NCI-H2171 (cell line): ENCODE measurements at regions not wholly inside any gene's neighbourhood (a gene's known extent, or its start where the extent isn't known, plus 50 kb on each side); places are given as distances from the start of the nearest gene placed in this dataset.

Experiments
- DNase-seq: peaks from one replicate; lab custom pipeline; 2025; lab: John Stamatoyannopoulos, UW

GRCh38 chr1:217373761-217374701 is 256.9 kb downstream of the GPATCH2 start:
- no peak for DNase-seq

- no peak for DNase-seq
These were observed 258.6 kb downstream of the GPATCH2 start for GRCh38 chr1:217372049-217372970.

- no peak for DNase-seq
These were observed 260.1 kb downstream of the GPATCH2 start for GRCh38 chr1:217370757-217371156.

GRCh38 chr1:217369996-217370551 is 260.8 kb downstream of the GPATCH2 start:
- no peak for DNase-seq

GRCh38 chr1:217369271-217369981 is 261.5 kb downstream of the GPATCH2 start:
- no peak for DNase-seq

- no peak for DNase-seq
These were observed 266.7 kb downstream of the GPATCH2 start for GRCh38 chr1:217364220-217364619.

- no peak for DNase-seq
These were observed 267.6 kb downstream of the GPATCH2 start for GRCh38 chr1:217363319-217363718.

- DNase-seq, result no peak
These were observed 270.4 kb downstream of the GPATCH2 start for GRCh38 chr1:217360510-217360909.

- DNase-seq, result no peak
These were observed 276.0 kb downstream of the GPATCH2 start for GRCh38 chr1:217354895-217355294.

GRCh38 chr1:217348960-217349664 is 281.8 kb downstream of the GPATCH2 start:
- no peak for DNase-seq

- DNase-seq, result no peak
These were observed 286.2 kb downstream of the GPATCH2 start for GRCh38 chr1:217344712-217345111.

- DNase-seq, result no peak
These were observed 287.0 kb downstream of the GPATCH2 start for GRCh38 chr1:217343907-217344306.

- no peak for DNase-seq
These were observed 288.8 kb downstream of the GPATCH2 start for GRCh38 chr1:217342105-217342504.

GRCh38 chr1:217336724-217337123 is 294.2 kb downstream of the GPATCH2 start:
- no peak for DNase-seq

- DNase-seq, result no peak
These were observed 297.0 kb downstream of the GPATCH2 start for GRCh38 chr1:217333939-217334338.

- no peak for DNase-seq
These were observed 298.3 kb downstream of the GPATCH2 start for GRCh38 chr1:217332431-217333065.

- no peak for DNase-seq
These were observed 299.2 kb downstream of the GPATCH2 start for GRCh38 chr1:217331698-217332097.

GRCh38 chr1:217327901-217328300 is 303.0 kb downstream of the GPATCH2 start:
- DNase-seq, result no peak

- DNase-seq, result no peak
These were observed 308.1 kb downstream of the GPATCH2 start for GRCh38 chr1:217322834-217323233.

- no peak for DNase-seq
These were observed 315.5 kb downstream of the GPATCH2 start for GRCh38 chr1:217315346-217315745.

- no peak for DNase-seq
These were observed 317.8 kb downstream of the GPATCH2 start for GRCh38 chr1:217313096-217313495.
